ENCODE measurements at regions not wholly inside any gene's neighbourhood (a gene's known extent, or its start where the extent isn't known, plus 50 kb on each side); places are given as distances from the start of the nearest gene placed in this dataset.

- intact Hi-C loops (cut with DNase I): no loop called here
- Histone ChIP-seq H3K27ac (replicated peaks in 1 of 4) (no peak overlapping the region), H3K36me3 (no peaks in the 10 kb centered on the region), H3K4me3 (no peak overlapping the region), H3K4me1 (peaks cover 0 to 20% (median 16%) of the 10 kb centered on the region in 4 donors), H3K9me3 (no peaks in the 10 kb centered on the region), H3K27me3 (no peaks in the 10 kb centered on the region)
- WGBS: 82% methylated on average over 4 of the region's 4 CpGs
- DNase-seq (ENCODE audit: extremely low spot score): peak; percentile 42
- TF ChIP-seq POLR2A (IDR thresholded peaks at IDR 0.05; ENCODE audit: low read depth): no peak
- no peak for TF ChIP-seq CTCF (IDR thresholded peaks at IDR 0.05)
Observed at GRCh38 chr6:109255946-109256640, 126.2 kb downstream of the CD164 start.

GRCh38 chr6:109255087-109255486 lies 127.2 kb downstream of the CD164 start:
- no peaks in the 10 kb centered on the region for H3K9me3 ChIP-seq
- DNase-seq (ENCODE audit: extremely low spot score): peak; percentile 31
- 74% methylated on average over 5 of the region's 5 CpGs for WGBS
- H3K27me3 ChIP-seq: no peaks in the 10 kb centered on the region
- no peaks in the 10 kb centered on the region for H3K36me3 ChIP-seq
- intact Hi-C loops (cut with DNase I): no loop called here
- no peak overlapping the region for H3K27ac ChIP-seq (replicated peaks in 1 of 4)
- TF ChIP-seq POLR2A (IDR thresholded peaks at IDR 0.05; ENCODE audit: low read depth) (no peak), POLR2AphosphoS5 (IDR thresholded peaks at IDR 0.05) (no peak), CTCF (IDR thresholded peaks at IDR 0.05) (no peak), EP300 (IDR thresholded peaks at IDR 0.05) (no peak)
- H3K4me1 ChIP-seq: peaks cover 0 to 20% (median 16%) of the 10 kb centered on the region in 4 donors
- H3K4me3 ChIP-seq: no peak overlapping the region

GRCh38 chr6:109253366-109253765 lies 128.9 kb downstream of the CD164 start:
- Histone ChIP-seq H3K27me3 (no peaks in the 10 kb centered on the region), H3K4me1 (peaks cover 0 to 20% (median 16%) of the 10 kb centered on the region in 4 donors), H3K36me3 (no peaks in the 10 kb centered on the region), H3K9me3 (no peaks in the 10 kb centered on the region), H3K27ac (replicated peaks in 1 of 4) (no peak overlapping the region), H3K4me3 (no peak overlapping the region)
- no peak for DNase-seq (ENCODE audit: extremely low spot score)
- intact Hi-C loops (cut with DNase I): no loop called here
- TF ChIP-seq POLR2A (IDR thresholded peaks at IDR 0.05; ENCODE audit: low read depth): no peak
- TF ChIP-seq EP300 (IDR thresholded peaks at IDR 0.05): no peak
- TF ChIP-seq POLR2AphosphoS5 (IDR thresholded peaks at IDR 0.05): no peak
- no peak for TF ChIP-seq CTCF (IDR thresholded peaks at IDR 0.05)

GRCh38 chr6:109252261-109253041 lies 129.8 kb downstream of the CD164 start:
- Histone ChIP-seq H3K4me3 (no peak overlapping the region), H3K27ac (replicated peaks in 1 of 4) (no peak overlapping the region), H3K27me3 (no peaks in the 10 kb centered on the region), H3K4me1 (peaks cover 0 to 20% (median 16%) of the 10 kb centered on the region in 4 donors), H3K9me3 (no peaks in the 10 kb centered on the region), H3K36me3 (no peaks in the 10 kb centered on the region)
- DNase-seq (ENCODE audit: extremely low spot score): peak; percentile 34
- WGBS: 40% methylated on average over 3 of the region's 3 CpGs
- no peak for TF ChIP-seq POLR2A (IDR thresholded peaks at IDR 0.05; ENCODE audit: low read depth)
- TF ChIP-seq POLR2AphosphoS5 (IDR thresholded peaks at IDR 0.05): no peak
- TF ChIP-seq EP300 (IDR thresholded peaks at IDR 0.05): no peak
- TF ChIP-seq CTCF (IDR thresholded peaks at IDR 0.05): no peak
- intact Hi-C loops (cut with DNase I): no loop called here
